Right cardiac atrium (tissue), 5 donors: ENCODE measurements at regions not wholly inside any gene's neighbourhood (a gene's known extent, or its start where the extent isn't known, plus 50 kb on each side); places are given as distances from the start of the nearest gene placed in this dataset.
"Not testable (repeated sequence)": the region's sequence is repeated elsewhere in the genome, so short reads cannot be mapped to it uniquely, and the experiment has no call there.

ENCODE experiments used
- ATAC-seq, 2 donors: fragments of 200-7000 bp; cut with Tn5 transposase; one replicate each; pipeline versions ENCODE4 v1.8.0 to v1.9.1; 2020; ENCODE audit warnings: moderate library complexity in 2 of 2, mild to moderate bottlenecking in 1 of 2
- DNase-seq, 3 donors: peaks; one replicate each; pipeline ENCODE4 v3.0.0-alpha.2; 2020
- H3K27ac ChIP-seq: one replicate; pipeline ENCODE4 v1.5.1; 2013; ENCODE audit warnings: mild to moderate bottlenecking, low read length, control low read depth, moderate library complexity
- H3K27me3 ChIP-seq: one replicate; pipeline ENCODE4 v1.6.1; 2013; ENCODE audit not compliant: control insufficient read depth, insufficient read depth
- H3K4me1 ChIP-seq: one replicate; pipeline ENCODE4 v1.6.1; 2013; ENCODE audit warnings: low read length; ENCODE audit not compliant: control insufficient read depth, insufficient read depth
- H3K4me3 ChIP-seq: one replicate; pipeline ENCODE4 v1.5.1; 2013; ENCODE audit warnings: low read length, control low read depth
- H3K9me3 ChIP-seq: one replicate; pipeline ENCODE4 v1.6.1; 2013; ENCODE audit warnings: low read length; ENCODE audit not compliant: control insufficient read depth
- WGBS: extraction: QIAGEN DNeasy Blood & Tissue Kit; methylation state at CpG from one replicate; pipeline ENCODE4 v1.1.7; 2013; 5-methylcytosine and 5-hydroxymethylcytosine counted together
- intact Hi-C, 4 donors: fragments of 100-400 bp; cut with DNase I; formaldehyde crosslinking; loops; one replicate each; pipeline versions ENCODE4 v1.11.0 to v1.14.0; 2022 to 2023
- donor health status: healthy with polysubstance abuse.
- donor health status: DM: no; HTN: yes; CAD: no.
- donor health status: DM: no; HTN: no; CAD: no.
- donor health status: DM: no; HTN: yes; CAD: no; lungs with severe emphysema.
- donor health status: DM: yes; HTN: yes; CAD: no.

- WGBS, result 87% methylated on average over 4 of the region's 4 CpGs
- Histone ChIP-seq H3K9me3 (no peaks in the 10 kb centered on the region), H3K27ac (no peak overlapping the region), H3K4me1 (no peaks in the 10 kb centered on the region), H3K27me3 (no peaks in the 10 kb centered on the region), H3K4me3 (no peak overlapping the region)
- no peak for ATAC-seq
- DNase-seq, result no peak
- intact Hi-C loops, result no loop called here
Observed at GRCh38 chr7:69095649-69096048, 502.6 kb upstream of the AUTS2 start.

GRCh38 chr7:69104023-69104422 lies 494.3 kb upstream of the AUTS2 start:
- H3K4me1 ChIP-seq, result no peaks in the 10 kb centered on the region
- 55% methylated on average over 3 of the region's 3 CpGs for WGBS
- DNase-seq, result no peak
- no peak overlapping the region for H3K4me3 ChIP-seq
- no peaks in the 10 kb centered on the region for H3K27me3 ChIP-seq
- no peaks in the 10 kb centered on the region for H3K9me3 ChIP-seq
- ATAC-seq, result no peak
- intact Hi-C loops, result no loop called here
- no peak overlapping the region for H3K27ac ChIP-seq

GRCh38 chr7:69105092-69105491 lies 493.2 kb upstream of the AUTS2 start:
- Histone ChIP-seq H3K4me3 (no peak overlapping the region), H3K27me3 (no peaks in the 10 kb centered on the region), H3K27ac (no peak overlapping the region), H3K9me3 (no peaks in the 10 kb centered on the region), H3K4me1 (no peaks in the 10 kb centered on the region)
- no peak for ATAC-seq
- intact Hi-C loops, result no loop called here
- DNase-seq, result no peak
- 80% methylated on average over 3 of the region's 3 CpGs for WGBS

- H3K4me1 ChIP-seq, result no peaks in the 10 kb centered on the region
- WGBS, result 92% methylated on average over 3 of the region's 3 CpGs
- DNase-seq, result no peak
- no peaks in the 10 kb centered on the region for H3K9me3 ChIP-seq
- no peaks in the 10 kb centered on the region for H3K27me3 ChIP-seq
- no peak for ATAC-seq
- H3K4me3 ChIP-seq, result no peak overlapping the region
- intact Hi-C loops, result no loop called here
- H3K27ac ChIP-seq, result no peak overlapping the region
Observed at GRCh38 chr7:69105981-69106380, 492.3 kb upstream of the AUTS2 start.

- DNase-seq, ATAC-seq, H3K4me3 ChIP-seq, intact Hi-C loops, H3K27ac ChIP-seq, H3K4me1 ChIP-seq, H3K9me3 ChIP-seq, H3K27me3 ChIP-seq: not testable (repeated sequence)
- WGBS, result 98% methylated on average over 7 of the region's 7 CpGs
Observed at GRCh38 chr7:69106449-69106848, 491.8 kb upstream of the AUTS2 start.

GRCh38 chr7:69106946-69107345 lies 491.3 kb upstream of the AUTS2 start:
- H3K4me1 ChIP-seq, H3K27me3 ChIP-seq, H3K9me3 ChIP-seq, intact Hi-C loops, DNase-seq, H3K4me3 ChIP-seq, ATAC-seq, H3K27ac ChIP-seq: not testable (repeated sequence)
- WGBS, result 77% methylated on average over 7 of the region's 7 CpGs

GRCh38 chr7:69108097-69108496 lies 490.2 kb upstream of the AUTS2 start:
- Histone ChIP-seq H3K27ac (no peak overlapping the region), H3K9me3 (no peaks in the 10 kb centered on the region), H3K27me3 (no peaks in the 10 kb centered on the region), H3K4me3 (no peak overlapping the region), H3K4me1 (no peaks in the 10 kb centered on the region)
- intact Hi-C loops, result no loop called here
- no peak for DNase-seq
- WGBS, result 91% methylated on average over 10 of the region's 10 CpGs
- ATAC-seq, result no peak

- DNase-seq (no peak), ATAC-seq (no peak)
- WGBS, result 41% methylated on average over 3 of the region's 3 CpGs
- H3K9me3 ChIP-seq, result no peaks in the 10 kb centered on the region
- no peak overlapping the region for H3K27ac ChIP-seq
- intact Hi-C loops, result no loop called here
- no peaks in the 10 kb centered on the region for H3K27me3 ChIP-seq
- H3K4me3 ChIP-seq, result no peak overlapping the region
- no peaks in the 10 kb centered on the region for H3K4me1 ChIP-seq
Observed at GRCh38 chr7:69109246-69109645, 489.0 kb upstream of the AUTS2 start.

GRCh38 chr7:69109879-69110278 lies 488.4 kb upstream of the AUTS2 start:
- H3K4me3 ChIP-seq, result no peak overlapping the region
- ATAC-seq, result no peak
- H3K9me3 ChIP-seq, result no peaks in the 10 kb centered on the region
- no peak for DNase-seq
- H3K4me1 ChIP-seq, result no peaks in the 10 kb centered on the region
- 88% methylated on average over 7 of the region's 7 CpGs for WGBS
- H3K27ac ChIP-seq, result no peak overlapping the region
- no peaks in the 10 kb centered on the region for H3K27me3 ChIP-seq
- intact Hi-C loops, result no loop called here

GRCh38 chr7:69110450-69111050 lies 487.7 kb upstream of the AUTS2 start:
- Histone ChIP-seq H3K27me3 (no peaks in the 10 kb centered on the region), H3K4me1 (no peaks in the 10 kb centered on the region), H3K4me3 (no peak overlapping the region), H3K9me3 (no peaks in the 10 kb centered on the region), H3K27ac (no peak overlapping the region)
- no peak for DNase-seq
- peak; percentile 26 to 31 for ATAC-seq
- WGBS, result 66% methylated on average over 10 of the region's 10 CpGs
- intact Hi-C loops, result no loop called here

GRCh38 chr7:69114374-69114773 lies 483.9 kb upstream of the AUTS2 start:
- no peak overlapping the region for H3K4me3 ChIP-seq
- no peak overlapping the region for H3K27ac ChIP-seq
- no peak for DNase-seq
- no peaks in the 10 kb centered on the region for H3K9me3 ChIP-seq
- WGBS, result 65% methylated on average over 2 of the region's 2 CpGs
- intact Hi-C loops, result no loop called here
- no peaks in the 10 kb centered on the region for H3K27me3 ChIP-seq
- no peaks in the 10 kb centered on the region for H3K4me1 ChIP-seq
- no peak for ATAC-seq

- intact Hi-C loops, result no loop called here
- DNase-seq (no peak), ATAC-seq (no peak)
- Histone ChIP-seq H3K4me3 (no peak overlapping the region), H3K4me1 (no peaks in the 10 kb centered on the region), H3K9me3 (no peaks in the 10 kb centered on the region), H3K27ac (no peak overlapping the region), H3K27me3 (no peaks in the 10 kb centered on the region)
- 56% methylated on average over 3 of the region's 3 CpGs for WGBS
Observed at GRCh38 chr7:69115788-69116187, 482.5 kb upstream of the AUTS2 start.
